Tibial artery (tissue), 4 donors: ENCODE measurements at regions not wholly inside any gene's neighbourhood (a gene's known extent, or its start where the extent isn't known, plus 50 kb on each side); places are given as distances from the start of the nearest gene placed in this dataset.

Source experiments
- DNase-seq, 2 donors: peaks; one replicate each; pipeline ENCODE4 v3.0.0-alpha.2; 2019
- H3K27ac ChIP-seq, 2 donors: fragments of 200-600 bp; sonication (generic) in 1 of 2; 1 replicate in 1 of 2; 2 replicates in 1 of 2; pipeline ENCODE4 v1.5.1; 2018 to 2019; ENCODE audit warnings: mild to moderate bottlenecking in 1 of 2
- H3K27me3 ChIP-seq, 2 donors: fragments of 200-600 bp; sonication (generic) in 1 of 2; one replicate each; pipeline versions ENCODE4 v1.5.1 to v1.6.0; 2016 to 2019
- H3K36me3 ChIP-seq, 3 donors: fragments of 200-600 bp; sonication (generic) in 2 of 3; one replicate each; pipeline ENCODE4 v1.5.1; 2016 to 2019; ENCODE audit warnings: mild to moderate bottlenecking in 2 of 3
- H3K4me1 ChIP-seq, 4 donors: fragments of 200-600 bp; sonication (generic) in 2 of 4; 1 replicate in 3 of 4; 2 replicates in 1 of 4; pipeline ENCODE4 v1.5.1; 2016 to 2019
- H3K4me3 ChIP-seq, 2 donors: fragments of 200-600 bp; sonication (generic) in 1 of 2; 1 replicate in 1 of 2; 2 replicates in 1 of 2; pipeline ENCODE4 v1.5.1; 2018 to 2019; ENCODE audit warnings: mild to moderate bottlenecking in 2 of 2
- H3K9me3 ChIP-seq, 3 donors: fragments of 200-600 bp; sonication (generic) in 1 of 3; one replicate each; pipeline ENCODE4 v1.5.1; 2016 to 2019
- intact Hi-C: fragments of 100-400 bp; cut with DNase I; formaldehyde crosslinking; loops from one replicate; pipeline ENCODE4 v1.15.0; 2023; ENCODE audit warnings: low total_unique reads
- TF ChIP-seq, protein P1 (sequence below), 2 experiments: fragments of 200-600 bp in 1 of 2; fragments of 450-650 bp in 1 of 2; IDR thresholded peaks; one replicate each; pipeline ENCODE4 v1.5.1; 2017 to 2019; ENCODE audit warnings: antibody characterized with exemption in 2 of 2, mild to moderate bottlenecking in 1 of 2, moderate library complexity in 1 of 2

GRCh38 chr7:45365341-45365740 is 207.8 kb downstream of the RAMP3 start:
- no peak overlapping the region for H3K4me3 ChIP-seq
- H3K27me3 ChIP-seq: no peaks in the 10 kb centered on the region
- H3K4me1 ChIP-seq: no peaks in the 10 kb centered on the region
- no peaks in the 10 kb centered on the region for H3K36me3 ChIP-seq
- no peaks in the 10 kb centered on the region for H3K9me3 ChIP-seq
- intact Hi-C loops: no loop called here
- no peak for DNase-seq
- TF ChIP-seq, protein P1, sequence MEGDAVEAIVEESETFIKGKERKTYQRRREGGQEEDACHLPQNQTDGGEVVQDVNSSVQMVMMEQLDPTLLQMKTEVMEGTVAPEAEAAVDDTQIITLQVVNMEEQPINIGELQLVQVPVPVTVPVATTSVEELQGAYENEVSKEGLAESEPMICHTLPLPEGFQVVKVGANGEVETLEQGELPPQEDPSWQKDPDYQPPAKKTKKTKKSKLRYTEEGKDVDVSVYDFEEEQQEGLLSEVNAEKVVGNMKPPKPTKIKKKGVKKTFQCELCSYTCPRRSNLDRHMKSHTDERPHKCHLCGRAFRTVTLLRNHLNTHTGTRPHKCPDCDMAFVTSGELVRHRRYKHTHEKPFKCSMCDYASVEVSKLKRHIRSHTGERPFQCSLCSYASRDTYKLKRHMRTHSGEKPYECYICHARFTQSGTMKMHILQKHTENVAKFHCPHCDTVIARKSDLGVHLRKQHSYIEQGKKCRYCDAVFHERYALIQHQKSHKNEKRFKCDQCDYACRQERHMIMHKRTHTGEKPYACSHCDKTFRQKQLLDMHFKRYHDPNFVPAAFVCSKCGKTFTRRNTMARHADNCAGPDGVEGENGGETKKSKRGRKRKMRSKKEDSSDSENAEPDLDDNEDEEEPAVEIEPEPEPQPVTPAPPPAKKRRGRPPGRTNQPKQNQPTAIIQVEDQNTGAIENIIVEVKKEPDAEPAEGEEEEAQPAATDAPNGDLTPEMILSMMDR (IDR thresholded peaks at IDR 0.05): no peak
- H3K27ac ChIP-seq: no peak overlapping the region

DNA sequence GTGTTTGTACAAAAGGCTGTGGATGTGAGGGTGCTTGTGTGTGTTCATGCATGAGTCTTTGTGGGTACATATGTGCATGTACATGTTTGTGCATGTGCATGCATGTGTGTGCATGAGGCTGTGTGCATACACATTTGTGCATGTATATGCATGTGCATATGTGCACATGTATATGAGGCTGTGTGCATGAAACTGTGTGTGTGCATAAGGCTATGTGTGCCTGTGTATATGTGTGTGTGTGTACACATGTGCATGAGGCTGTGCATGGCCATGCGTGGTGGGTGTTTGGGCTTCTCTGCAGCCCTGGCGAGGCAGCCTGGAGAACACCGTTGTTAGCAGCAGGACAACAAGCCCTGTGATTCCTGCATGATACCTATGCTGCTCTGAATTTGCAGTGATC is 207.7 kb upstream of the ADCY1 start:
- Histone ChIP-seq H3K27ac (no peak overlapping the region), H3K4me1 (no peaks in the 10 kb centered on the region), H3K9me3 (no peaks in the 10 kb centered on the region), H3K36me3 (no peaks in the 10 kb centered on the region), H3K4me3 (no peak overlapping the region), H3K27me3 (no peaks in the 10 kb centered on the region)
- intact Hi-C loops: no loop called here
- TF ChIP-seq, protein P1 (IDR thresholded peaks at IDR 0.05): no peak
- no peak for DNase-seq

- H3K4me1 ChIP-seq: no peaks in the 10 kb centered on the region
- DNase-seq: no peak
- H3K27ac ChIP-seq: no peak overlapping the region
- no peaks in the 10 kb centered on the region for H3K36me3 ChIP-seq
- TF ChIP-seq, protein P1 (IDR thresholded peaks at IDR 0.05): no peak
- H3K9me3 ChIP-seq: no peaks in the 10 kb centered on the region
- H3K27me3 ChIP-seq: no peaks in the 10 kb centered on the region
- intact Hi-C loops: no loop called here
- H3K4me3 ChIP-seq: no peak overlapping the region
Observed at GRCh38 chr7:45367026-45367425, 207.1 kb upstream of the ADCY1 start.

DNA sequence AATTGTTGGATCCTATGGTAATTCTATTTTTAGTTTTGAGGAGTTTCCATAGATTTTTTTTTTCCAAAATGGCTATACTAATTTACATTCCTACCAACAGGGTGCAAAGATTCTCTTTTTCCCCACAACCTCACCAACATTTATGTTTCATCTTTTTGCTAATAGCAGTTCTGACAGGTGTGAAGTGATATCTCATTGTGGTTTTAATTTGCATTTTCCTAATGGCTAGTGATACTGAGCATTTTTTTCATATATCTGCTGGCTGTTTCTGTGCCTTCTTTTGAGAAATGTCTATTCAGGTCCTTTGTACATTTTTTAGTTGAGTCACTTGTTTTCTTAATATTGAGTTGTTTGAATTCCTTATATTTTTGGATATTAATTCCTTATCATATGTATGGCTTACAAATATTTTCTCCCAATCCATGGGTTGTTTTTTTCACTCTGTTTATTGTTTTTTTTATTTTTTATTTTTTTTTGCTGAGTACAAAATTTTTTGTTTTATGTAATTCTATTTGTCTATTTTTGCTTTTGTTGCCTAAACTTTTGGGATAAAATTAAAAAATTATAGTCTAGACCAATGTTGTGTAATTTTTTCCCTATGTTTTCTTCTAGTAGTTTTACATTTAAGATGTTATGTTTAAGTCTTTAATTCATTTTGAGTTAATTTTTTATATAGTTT is 205.9 kb upstream of the ADCY1 start:
- intact Hi-C loops: no loop called here
- DNase-seq: no peak
- Histone ChIP-seq H3K4me1 (no peaks in the 10 kb centered on the region), H3K27me3 (no peaks in the 10 kb centered on the region), H3K9me3 (no peaks in the 10 kb centered on the region), H3K27ac (no peak overlapping the region), H3K36me3 (no peaks in the 10 kb centered on the region), H3K4me3 (no peak overlapping the region)
- TF ChIP-seq, protein P1 (IDR thresholded peaks at IDR 0.05): no peak

- intact Hi-C loops: no loop called here
- TF ChIP-seq, protein P1 (IDR thresholded peaks at IDR 0.05): no peak
- DNase-seq: no peak
Observed at GRCh38 chr7:45384499-45384898, 189.7 kb upstream of the ADCY1 start.

GRCh38 chr7:45387837-45388236 is 186.3 kb upstream of the ADCY1 start:
- H3K4me1 ChIP-seq: no peaks in the 10 kb centered on the region
- no peak for DNase-seq
- no peak overlapping the region for H3K27ac ChIP-seq
- H3K9me3 ChIP-seq: peaks cover 0 to 3% (median 2%) of the 10 kb centered on the region in 3 donors
- no peak overlapping the region for H3K4me3 ChIP-seq
- H3K27me3 ChIP-seq: no peaks in the 10 kb centered on the region
- intact Hi-C loops: no loop called here
- TF ChIP-seq, protein P1 (IDR thresholded peaks at IDR 0.05): no peak
- H3K36me3 ChIP-seq: no peaks in the 10 kb centered on the region

More at GRCh38 chr7:45384499-45384898, 189.7 kb upstream of the ADCY1 start:
- Histone ChIP-seq H3K27me3 (no peaks in the 10 kb centered on the region), H3K4me3 (no peak overlapping the region), H3K36me3 (no peaks in the 10 kb centered on the region), H3K9me3 (peaks cover 0 to 4% (median 3%) of the 10 kb centered on the region in 3 donors), H3K27ac (no peak overlapping the region), H3K4me1 (no peaks in the 10 kb centered on the region)
